ENCODE measurements at regions not wholly inside any gene's neighbourhood (a gene's known extent, or its start where the extent isn't known, plus 50 kb on each side); places are given as distances from the start of the nearest gene placed in this dataset.

- Histone ChIP-seq H3K79me2 (ENCODE audit: insufficient read depth, low read length) (no peaks in the 10 kb centered on the region), H3K4me3 (ENCODE audit: insufficient read depth, low read length, poor library complexity, severe bottlenecking) (no peak overlapping the region), H4K20me1 (ENCODE audit: low read depth, low read length) (no peaks in the 10 kb centered on the region), H3K9me2 (replicated peaks; ENCODE audit: insufficient read depth, low read length) (no peaks in the 10 kb centered on the region), H3K27ac (ENCODE audit: low read depth, low read length) (no peak overlapping the region), H3K9me3 (ENCODE audit: insufficient read depth, low read length) (no peaks in the 10 kb centered on the region), H3F3A (ENCODE audit: insufficient read depth) (no peaks in the 10 kb centered on the region), H3K4me2 (ENCODE audit: low read depth, low read length, poor library complexity, severe bottlenecking) (no peak overlapping the region), H3K36me3 (ENCODE audit: low read length) (no peaks in the 10 kb centered on the region), H3K9ac (ENCODE audit: low read length) (no peak overlapping the region), H3K27me3 (ENCODE audit: low read length) (no peaks in the 10 kb centered on the region), H2AFZ (ENCODE audit: low read depth, low read length, severe bottlenecking) (no peak overlapping the region)
- TF ChIP-seq CTCF (IDR thresholded peaks at IDR 0.05; ENCODE audit: insufficient read depth, low read length, poor library complexity, severe bottlenecking) (no peak), EZH2phosphoT487 (conservative IDR thresholded peaks at IDR 0.05; ENCODE audit: low read length) (no peak)
These were observed 884.5 kb upstream of the GJE1 start for GRCh38 chr6:141248021-141248799.

GRCh38 chr6:141244366-141244765 lies 888.4 kb upstream of the GJE1 start:
- Histone ChIP-seq H2AFZ (ENCODE audit: low read depth, low read length, severe bottlenecking) (no peak overlapping the region), H3K4me3 (ENCODE audit: insufficient read depth, low read length, poor library complexity, severe bottlenecking) (no peak overlapping the region), H3K9me3 (ENCODE audit: insufficient read depth, low read length) (no peaks in the 10 kb centered on the region), H3K9me2 (replicated peaks; ENCODE audit: insufficient read depth, low read length) (no peaks in the 10 kb centered on the region), H3K79me2 (ENCODE audit: insufficient read depth, low read length) (no peaks in the 10 kb centered on the region), H3K27me3 (ENCODE audit: low read length) (no peaks in the 10 kb centered on the region), H3K4me2 (ENCODE audit: low read depth, low read length, poor library complexity, severe bottlenecking) (no peak overlapping the region), H3K36me3 (ENCODE audit: low read length) (no peaks in the 10 kb centered on the region), H3F3A (ENCODE audit: insufficient read depth) (no peaks in the 10 kb centered on the region), H3K9ac (ENCODE audit: low read length) (no peak overlapping the region), H4K20me1 (ENCODE audit: low read depth, low read length) (no peaks in the 10 kb centered on the region), H3K27ac (ENCODE audit: low read depth, low read length) (no peak overlapping the region)
- TF ChIP-seq CTCF (IDR thresholded peaks at IDR 0.05; ENCODE audit: insufficient read depth, low read length, poor library complexity, severe bottlenecking) (no peak), EZH2phosphoT487 (conservative IDR thresholded peaks at IDR 0.05; ENCODE audit: low read length) (no peak)

GRCh38 chr6:141242957-141243356 lies 889.8 kb upstream of the GJE1 start:
- H3K27ac ChIP-seq (ENCODE audit: low read depth, low read length), result no peak overlapping the region
- TF ChIP-seq CTCF (IDR thresholded peaks at IDR 0.05; ENCODE audit: insufficient read depth, low read length, poor library complexity, severe bottlenecking) (no peak), EZH2phosphoT487 (conservative IDR thresholded peaks at IDR 0.05; ENCODE audit: low read length) (no peak)

More at GRCh38 chr6:141242957-141243356, 889.8 kb upstream of the GJE1 start:
- no peaks in the 10 kb centered on the region for H3K36me3 ChIP-seq (ENCODE audit: low read length)
- H3K4me2 ChIP-seq (ENCODE audit: low read depth, low read length, poor library complexity, severe bottlenecking), result no peak overlapping the region
- no peaks in the 10 kb centered on the region for H3K9me3 ChIP-seq (ENCODE audit: insufficient read depth, low read length)
- no peak overlapping the region for H3K4me3 ChIP-seq (ENCODE audit: insufficient read depth, low read length, poor library complexity, severe bottlenecking)
- H3K79me2 ChIP-seq (ENCODE audit: insufficient read depth, low read length), result no peaks in the 10 kb centered on the region
- no peaks in the 10 kb centered on the region for H3F3A ChIP-seq (ENCODE audit: insufficient read depth)
- H3K27me3 ChIP-seq (ENCODE audit: low read length), result no peaks in the 10 kb centered on the region
- no peak overlapping the region for H3K9ac ChIP-seq (ENCODE audit: low read length)
- no peak overlapping the region for H2AFZ ChIP-seq (ENCODE audit: low read depth, low read length, severe bottlenecking)
- no peaks in the 10 kb centered on the region for H3K9me2 ChIP-seq (replicated peaks; ENCODE audit: insufficient read depth, low read length)
- no peaks in the 10 kb centered on the region for H4K20me1 ChIP-seq (ENCODE audit: low read depth, low read length)
